ENCODE measurements at regions not wholly inside any gene's neighbourhood (a gene's known extent, or its start where the extent isn't known, plus 50 kb on each side); places are given as distances from the start of the nearest gene placed in this dataset.

DNA sequence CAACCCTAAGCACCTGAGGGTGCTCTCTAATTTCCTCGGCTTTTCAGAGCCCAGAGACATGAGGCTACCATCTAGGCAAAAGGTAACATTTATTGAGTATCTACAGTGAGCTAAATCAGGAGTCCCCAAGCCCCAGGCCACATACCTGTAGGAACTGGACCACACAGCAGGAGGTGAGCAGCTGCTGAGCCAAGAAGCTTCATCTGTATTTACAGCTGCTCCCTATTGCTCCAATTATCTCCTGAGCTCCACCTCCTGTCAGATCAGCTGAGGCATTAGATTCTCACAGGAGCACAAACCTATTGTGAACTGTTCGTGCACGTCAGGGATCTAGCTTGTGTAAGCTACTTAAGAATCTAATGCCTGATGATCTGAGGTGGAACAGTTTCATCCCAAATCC is 70.2 kb downstream of the RND3 start:
- Mint-ChIP-seq H3K27me3 (ENCODE audit: low read depth) (no peaks in the 10 kb centered on the region), H3K4me3 (no peak overlapping the region), H3K9me3 (peaks cover under 1 to 4% of the 10 kb centered on the region in 2 donors)

DNA sequence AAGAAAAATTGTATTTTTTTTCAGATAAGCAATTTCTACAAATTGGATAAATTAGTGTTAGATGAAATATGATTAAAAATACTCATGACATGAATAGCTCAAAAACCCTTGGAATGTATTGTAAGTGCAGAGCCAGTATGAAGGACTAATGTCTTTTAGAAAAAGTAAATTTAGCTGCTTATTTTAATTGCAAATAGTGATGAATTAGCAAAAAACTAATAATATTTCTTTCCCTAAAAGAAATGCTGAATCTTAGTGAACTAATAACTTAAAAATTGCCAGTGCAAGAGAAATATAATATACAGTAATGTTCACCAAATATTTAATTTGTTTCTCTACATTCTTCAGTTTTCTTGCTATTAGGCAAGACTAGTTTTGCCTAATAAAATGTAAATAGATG is 72.4 kb downstream of the RND3 start:
- Mint-ChIP-seq H3K4me1 (ENCODE audit: low read depth) (no peaks in the 10 kb centered on the region), H3K36me3 (ENCODE audit: insufficient read depth in 2 of 2) (no peaks in the 10 kb centered on the region), H3K9me3 (peaks cover 2 to 4% of the 10 kb centered on the region in 2 donors), H3K27ac (no peak overlapping the region), H3K4me3 (no peak overlapping the region), H3K27me3 (ENCODE audit: low read depth) (no peaks in the 10 kb centered on the region)
- no peak for DNase-seq
- no peak for ATAC-seq (replicated peaks in 1 of 2)

More for the DNA sequence above, 70.2 kb downstream of the RND3 start:
- DNase-seq (no peak), ATAC-seq (replicated peaks in 1 of 2) (no peak)
- Mint-ChIP-seq H3K27ac (no peak overlapping the region), H3K36me3 (ENCODE audit: insufficient read depth in 2 of 2) (no peaks in the 10 kb centered on the region), H3K4me1 (ENCODE audit: low read depth) (no peaks in the 10 kb centered on the region)

DNA sequence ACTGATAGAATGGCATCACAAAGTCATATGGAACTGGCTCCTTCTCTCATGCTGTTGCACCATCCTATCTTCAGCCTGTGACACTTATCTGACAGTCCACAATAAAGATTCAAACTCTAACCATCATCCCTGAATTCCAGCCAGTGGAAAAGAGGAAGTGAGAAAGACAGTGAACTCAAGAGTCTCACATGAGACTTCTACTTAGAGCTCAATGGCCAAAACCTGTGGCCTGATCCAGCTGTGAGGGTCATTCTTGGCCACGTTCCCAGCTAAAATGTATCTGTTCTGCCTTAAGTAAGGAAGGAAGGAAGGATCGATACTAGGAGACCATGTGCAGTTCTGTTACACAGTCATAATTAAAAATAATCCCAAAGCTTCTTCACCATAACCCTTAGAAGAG is 73.6 kb downstream of the RND3 start:
- no peak overlapping the region for H3K4me3 Mint-ChIP-seq

GRCh38 chr2:150413366-150413765 is 74.1 kb downstream of the RND3 start:
- no peaks in the 10 kb centered on the region for H3K36me3 Mint-ChIP-seq (ENCODE audit: insufficient read depth in 2 of 2)
- ATAC-seq (replicated peaks in 1 of 2) (no peak), DNase-seq (no peak)
- peaks cover 2 to 3% of the 10 kb centered on the region in 2 donors for H3K9me3 Mint-ChIP-seq
- no peaks in the 10 kb centered on the region for H3K27me3 Mint-ChIP-seq (ENCODE audit: low read depth)
- H3K4me1 Mint-ChIP-seq (ENCODE audit: low read depth): no peaks in the 10 kb centered on the region
- no peak overlapping the region for H3K4me3 Mint-ChIP-seq
- no peak overlapping the region for H3K27ac Mint-ChIP-seq

More for the DNA sequence above, 73.6 kb downstream of the RND3 start:
- DNase-seq: no peak
- peaks cover 2 to 4% of the 10 kb centered on the region in 2 donors for H3K9me3 Mint-ChIP-seq
- no peak overlapping the region for H3K27ac Mint-ChIP-seq
- no peak for ATAC-seq (replicated peaks in 1 of 2)
- H3K4me1 Mint-ChIP-seq (ENCODE audit: low read depth): no peaks in the 10 kb centered on the region
- H3K27me3 Mint-ChIP-seq (ENCODE audit: low read depth): no peaks in the 10 kb centered on the region
- no peaks in the 10 kb centered on the region for H3K36me3 Mint-ChIP-seq (ENCODE audit: insufficient read depth in 2 of 2)

DNA sequence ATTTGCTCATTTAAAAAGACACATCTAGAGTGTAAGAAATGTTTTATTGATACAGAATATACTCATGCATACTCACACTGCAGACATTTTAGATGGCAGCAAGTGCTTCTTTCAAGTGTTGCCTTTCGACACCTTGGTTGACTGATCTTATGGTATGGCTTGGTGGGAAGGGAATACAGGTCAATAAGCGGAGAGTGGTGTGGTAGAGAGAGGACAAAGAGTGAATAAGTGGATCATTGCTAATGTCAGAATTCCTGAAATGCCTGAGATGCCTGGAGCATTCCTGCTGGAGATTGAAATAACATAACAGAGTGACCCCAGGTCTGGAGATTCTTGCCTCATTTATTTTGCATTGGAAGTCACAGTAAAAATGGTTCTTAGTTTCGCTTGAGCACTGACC is 76.7 kb downstream of the RND3 start:
- no peak overlapping the region for H3K27ac Mint-ChIP-seq
- H3K9me3 Mint-ChIP-seq: peaks cover 2% of the 10 kb centered on the region in 2 donors
- ATAC-seq (replicated peaks in 1 of 2) (no peak), DNase-seq (no peak)
- no peaks in the 10 kb centered on the region for H3K4me1 Mint-ChIP-seq (ENCODE audit: low read depth)
- no peak overlapping the region for H3K4me3 Mint-ChIP-seq
- no peaks in the 10 kb centered on the region for H3K36me3 Mint-ChIP-seq (ENCODE audit: insufficient read depth in 2 of 2)
- no peaks in the 10 kb centered on the region for H3K27me3 Mint-ChIP-seq (ENCODE audit: low read depth)

- Mint-ChIP-seq H3K36me3 (ENCODE audit: insufficient read depth in 2 of 2) (no peaks in the 10 kb centered on the region), H3K9me3 (peaks cover 2% of the 10 kb centered on the region in 2 donors), H3K4me3 (no peak overlapping the region), H3K27me3 (ENCODE audit: low read depth) (no peaks in the 10 kb centered on the region), H3K4me1 (ENCODE audit: low read depth) (no peaks in the 10 kb centered on the region), H3K27ac (no peak overlapping the region)
- DNase-seq (no peak), ATAC-seq (replicated peaks in 1 of 2) (no peak)
Measured at GRCh38 chr2:150409196-150409595, 78.3 kb downstream of the RND3 start.

GRCh38 chr2:150404147-150404546 is 83.3 kb downstream of the RND3 start:
- no peak for ATAC-seq (replicated peaks in 1 of 2)
- H3K27me3 Mint-ChIP-seq (ENCODE audit: low read depth): no peaks in the 10 kb centered on the region
- H3K4me3 Mint-ChIP-seq: no peak overlapping the region
- no peaks in the 10 kb centered on the region for H3K36me3 Mint-ChIP-seq (ENCODE audit: insufficient read depth in 2 of 2)
- no peaks in the 10 kb centered on the region for H3K9me3 Mint-ChIP-seq
- H3K4me1 Mint-ChIP-seq (ENCODE audit: low read depth): no peaks in the 10 kb centered on the region
- DNase-seq: no peak
- H3K27ac Mint-ChIP-seq: no peak overlapping the region

DNA sequence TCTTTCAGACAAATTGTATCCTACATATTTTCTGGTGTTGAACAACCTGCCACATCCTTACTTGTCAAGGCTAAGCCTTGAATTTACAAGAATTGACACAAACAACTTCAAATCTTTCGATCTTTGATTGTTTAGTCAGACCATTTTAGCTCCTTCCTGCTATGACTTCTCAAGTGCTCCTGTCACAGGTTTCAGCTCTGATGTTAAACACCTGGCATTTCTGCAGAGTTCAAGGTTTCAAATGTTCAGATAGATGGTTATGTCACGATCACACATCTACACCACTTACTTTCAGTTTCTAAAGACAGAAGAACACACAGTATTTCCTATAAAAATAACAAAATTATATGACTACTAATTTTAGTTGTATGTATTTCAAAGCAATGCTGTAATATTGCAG is 84.0 kb downstream of the RND3 start:
- H3K4me3 Mint-ChIP-seq: no peak overlapping the region
- H3K27ac Mint-ChIP-seq: no peak overlapping the region
- no peaks in the 10 kb centered on the region for H3K36me3 Mint-ChIP-seq (ENCODE audit: insufficient read depth in 2 of 2)
- H3K9me3 Mint-ChIP-seq: no peaks in the 10 kb centered on the region
- ATAC-seq (replicated peaks in 1 of 2): no peak
- no peaks in the 10 kb centered on the region for H3K4me1 Mint-ChIP-seq (ENCODE audit: low read depth)
- DNase-seq: no peak
- no peaks in the 10 kb centered on the region for H3K27me3 Mint-ChIP-seq (ENCODE audit: low read depth)

DNA sequence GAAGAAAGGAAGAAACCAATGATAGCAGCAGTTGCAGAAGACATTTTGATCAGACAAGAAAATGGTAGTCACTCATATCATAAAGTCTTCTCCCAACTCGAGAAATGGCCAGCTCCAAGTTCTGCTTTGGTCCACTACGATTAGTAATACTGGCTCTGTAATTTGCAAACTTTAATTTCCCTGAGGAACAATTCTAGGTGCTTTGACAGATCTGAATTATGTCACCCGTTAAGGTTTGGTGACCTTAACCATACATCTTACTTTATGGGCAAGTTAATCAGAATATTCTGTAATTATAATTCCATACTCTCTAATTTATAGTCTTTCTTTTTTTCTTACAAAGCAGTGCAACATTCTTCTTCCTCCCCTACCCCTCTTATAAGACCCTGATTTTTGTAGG is 84.5 kb downstream of the RND3 start:
- H3K27ac Mint-ChIP-seq: no peak overlapping the region
- H3K4me1 Mint-ChIP-seq (ENCODE audit: low read depth): no peaks in the 10 kb centered on the region
- H3K27me3 Mint-ChIP-seq (ENCODE audit: low read depth): no peaks in the 10 kb centered on the region
- DNase-seq (no peak), ATAC-seq (replicated peaks in 1 of 2) (no peak)
- no peaks in the 10 kb centered on the region for H3K36me3 Mint-ChIP-seq (ENCODE audit: insufficient read depth in 2 of 2)
- no peaks in the 10 kb centered on the region for H3K9me3 Mint-ChIP-seq
- no peak overlapping the region for H3K4me3 Mint-ChIP-seq

DNA sequence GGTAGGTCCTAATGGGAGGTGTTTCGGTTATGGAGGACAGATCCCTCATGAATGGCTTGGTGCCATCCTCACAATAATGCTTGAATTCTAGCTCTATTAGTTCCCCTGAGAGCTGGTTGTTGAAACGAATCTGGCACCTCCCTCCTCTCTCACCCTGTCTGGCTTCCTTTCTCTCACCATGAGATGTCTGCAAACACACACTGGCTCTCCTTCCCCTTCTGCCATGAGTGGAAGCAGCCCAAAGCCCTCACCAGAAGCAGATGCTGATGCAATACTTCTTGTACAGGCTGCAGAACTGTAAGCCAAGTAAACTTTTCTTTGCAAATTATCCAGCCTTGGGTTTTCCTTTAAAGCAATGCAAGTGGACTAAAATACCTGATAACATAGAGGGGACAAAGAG is 86.6 kb downstream of the RND3 start:
- ATAC-seq (replicated peaks in 1 of 2): no peak
- no peaks in the 10 kb centered on the region for H3K27me3 Mint-ChIP-seq (ENCODE audit: low read depth)

DNA sequence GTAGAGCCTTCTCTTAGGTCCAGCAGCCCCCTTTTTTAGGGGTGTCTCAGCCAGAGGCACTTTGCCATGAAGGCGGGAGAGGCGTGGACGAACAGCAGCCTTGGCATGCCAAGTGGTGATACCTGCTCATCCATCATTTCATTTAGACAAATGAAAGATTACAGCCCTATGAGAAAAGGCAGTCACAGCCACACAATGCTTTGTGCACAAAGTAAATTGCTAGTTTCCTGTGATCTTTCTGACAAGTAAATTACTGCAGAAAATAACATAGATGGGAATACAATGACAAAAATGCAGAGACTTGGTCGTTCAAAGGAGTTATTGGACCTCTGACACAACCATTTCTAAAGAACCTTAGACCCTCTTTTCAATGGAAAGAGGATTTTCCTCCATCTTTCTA is 94.9 kb downstream of the RND3 start:
- no peaks in the 10 kb centered on the region for H3K36me3 Mint-ChIP-seq (ENCODE audit: insufficient read depth in 2 of 2)
- ATAC-seq (replicated peaks in 1 of 2) (no peak), DNase-seq (no peak)
- no peak overlapping the region for H3K27ac Mint-ChIP-seq
- no peaks in the 10 kb centered on the region for H3K27me3 Mint-ChIP-seq (ENCODE audit: low read depth)
- no peaks in the 10 kb centered on the region for H3K4me1 Mint-ChIP-seq (ENCODE audit: low read depth)
- no peak overlapping the region for H3K4me3 Mint-ChIP-seq
- H3K9me3 Mint-ChIP-seq: peaks cover 4 to 8% of the 10 kb centered on the region in 2 donors

More for the DNA sequence above, 86.6 kb downstream of the RND3 start:
- Mint-ChIP-seq H3K27ac (no peak overlapping the region), H3K9me3 (peaks cover 2% of the 10 kb centered on the region in 2 donors), H3K36me3 (ENCODE audit: insufficient read depth in 2 of 2) (no peaks in the 10 kb centered on the region), H3K4me3 (no peak overlapping the region), H3K4me1 (ENCODE audit: low read depth) (no peaks in the 10 kb centered on the region)
- DNase-seq: no peak

GRCh38 chr2:150391779-150392178 is 95.7 kb downstream of the RND3 start:
- Mint-ChIP-seq H3K27ac (no peak overlapping the region), H3K4me3 (no peak overlapping the region), H3K27me3 (ENCODE audit: low read depth) (no peaks in the 10 kb centered on the region), H3K4me1 (ENCODE audit: low read depth) (no peaks in the 10 kb centered on the region), H3K9me3 (peaks cover 4 to 8% of the 10 kb centered on the region in 2 donors), H3K36me3 (ENCODE audit: insufficient read depth in 2 of 2) (no peaks in the 10 kb centered on the region)
- no peak for DNase-seq
- no peak for ATAC-seq (replicated peaks in 1 of 2)

GRCh38 chr2:150389447-150389846 is 98.0 kb downstream of the RND3 start:
- Mint-ChIP-seq H3K27ac (no peak overlapping the region), H3K36me3 (ENCODE audit: insufficient read depth in 2 of 2) (peaks cover 0 to 1% of the 10 kb centered on the region in 2 donors), H3K27me3 (ENCODE audit: low read depth) (no peaks in the 10 kb centered on the region), H3K4me1 (ENCODE audit: low read depth) (no peaks in the 10 kb centered on the region), H3K9me3 (peaks cover 2 to 9% of the 10 kb centered on the region in 2 donors), H3K4me3 (no peak overlapping the region)
- no peak for DNase-seq
- ATAC-seq (replicated peaks in 1 of 2): no peak

DNA sequence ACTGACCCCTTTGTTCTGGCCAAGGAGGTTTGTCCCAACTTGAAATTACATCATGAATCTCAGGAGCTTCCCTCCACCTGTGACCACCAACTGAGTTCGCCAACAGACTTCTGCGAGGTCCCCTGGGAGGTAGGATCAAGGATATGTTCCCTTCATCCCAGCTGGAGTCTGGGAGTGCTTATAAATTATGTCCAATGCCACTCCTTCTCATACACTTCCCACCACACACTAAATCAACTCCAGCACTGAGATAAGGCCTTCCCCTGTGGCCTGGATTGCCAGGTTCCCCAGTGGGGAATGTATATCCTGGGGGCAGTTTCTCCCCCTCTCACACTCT is 99.2 kb downstream of the RND3 start:
- no peaks in the 10 kb centered on the region for H3K4me1 Mint-ChIP-seq (ENCODE audit: low read depth)

More for the DNA sequence above, 99.2 kb downstream of the RND3 start:
- H3K36me3 Mint-ChIP-seq (ENCODE audit: insufficient read depth in 2 of 2): peaks cover 0 to 2% of the 10 kb centered on the region in 2 donors
- no peak for DNase-seq
- H3K27me3 Mint-ChIP-seq (ENCODE audit: low read depth): no peaks in the 10 kb centered on the region
- H3K9me3 Mint-ChIP-seq: peaks cover 6 to 12% of the 10 kb centered on the region in 2 donors
- H3K27ac Mint-ChIP-seq: no peak overlapping the region
- ATAC-seq (replicated peaks in 1 of 2): no peak
- H3K4me3 Mint-ChIP-seq: no peak overlapping the region

Data from activated T-cell treated with anti-CD3 and anti-CD28 coated beads, Interleukin-2, amount 50 U/mL, for 72 hours (primary cell).